ENCODE measurements at regions not wholly inside any gene's neighbourhood (a gene's known extent, or its start where the extent isn't known, plus 50 kb on each side); places are given as distances from the start of the nearest gene placed in this dataset.

- H3K27me3 ChIP-seq: no peaks in the 10 kb centered on the region
- TF ChIP-seq POLR2A (IDR thresholded peaks at IDR 0.05): no peak
- TF ChIP-seq, protein P1, sequence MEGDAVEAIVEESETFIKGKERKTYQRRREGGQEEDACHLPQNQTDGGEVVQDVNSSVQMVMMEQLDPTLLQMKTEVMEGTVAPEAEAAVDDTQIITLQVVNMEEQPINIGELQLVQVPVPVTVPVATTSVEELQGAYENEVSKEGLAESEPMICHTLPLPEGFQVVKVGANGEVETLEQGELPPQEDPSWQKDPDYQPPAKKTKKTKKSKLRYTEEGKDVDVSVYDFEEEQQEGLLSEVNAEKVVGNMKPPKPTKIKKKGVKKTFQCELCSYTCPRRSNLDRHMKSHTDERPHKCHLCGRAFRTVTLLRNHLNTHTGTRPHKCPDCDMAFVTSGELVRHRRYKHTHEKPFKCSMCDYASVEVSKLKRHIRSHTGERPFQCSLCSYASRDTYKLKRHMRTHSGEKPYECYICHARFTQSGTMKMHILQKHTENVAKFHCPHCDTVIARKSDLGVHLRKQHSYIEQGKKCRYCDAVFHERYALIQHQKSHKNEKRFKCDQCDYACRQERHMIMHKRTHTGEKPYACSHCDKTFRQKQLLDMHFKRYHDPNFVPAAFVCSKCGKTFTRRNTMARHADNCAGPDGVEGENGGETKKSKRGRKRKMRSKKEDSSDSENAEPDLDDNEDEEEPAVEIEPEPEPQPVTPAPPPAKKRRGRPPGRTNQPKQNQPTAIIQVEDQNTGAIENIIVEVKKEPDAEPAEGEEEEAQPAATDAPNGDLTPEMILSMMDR (IDR thresholded peaks at IDR 0.05 in 4 of 5, conservative IDR thresholded peaks at IDR 0.05 in 1 of 5): no peak
- in situ Hi-C loops (cut with MboI; ENCODE audit: low sequenced_read_pairs in 4 of 4): no loop called here
Observed at GRCh38 chr21:14693997-14694396, 147.9 kb upstream of the SAMSN1 start.

DNA sequence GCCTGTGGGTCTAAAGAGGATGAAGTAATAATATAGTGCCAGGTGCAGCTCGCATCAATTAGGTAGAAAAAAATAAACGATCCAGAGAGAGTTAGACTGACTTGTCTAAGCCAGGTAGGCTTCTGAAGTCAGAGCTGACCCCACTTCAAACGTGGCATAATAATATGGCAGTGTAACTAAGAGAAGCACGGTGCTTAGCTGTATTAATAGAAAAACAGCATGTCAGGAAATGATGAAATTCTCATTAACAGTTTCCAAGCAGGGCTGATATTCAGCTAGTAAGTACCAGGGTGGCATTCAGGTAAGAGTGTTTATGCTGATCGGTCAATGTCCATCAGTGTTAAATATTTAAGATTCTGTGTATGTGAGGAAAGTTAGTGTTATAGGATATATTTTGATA, 145.8 kb upstream of the SAMSN1 start:
- DNase-seq (no peak), ATAC-seq (no peak)
- intact Hi-C loops (cut with DNase I; ENCODE audit: low total_unique reads) (no loop called here), in situ Hi-C loops (cut with MboI; ENCODE audit: low sequenced_read_pairs in 4 of 4) (no loop called here)
- Histone ChIP-seq H3K27me3 (no peaks in the 10 kb centered on the region), H3K27ac (no peak overlapping the region), H3K4me3 (no peak overlapping the region), H3K36me3 (no peaks in the 10 kb centered on the region), H3K9me3 (no peaks in the 10 kb centered on the region), H3K4me1 (no peaks in the 10 kb centered on the region)
- TF ChIP-seq POLR2A (IDR thresholded peaks at IDR 0.05): no peak
- TF ChIP-seq, protein P1 (IDR thresholded peaks at IDR 0.05 in 4 of 5, conservative IDR thresholded peaks at IDR 0.05 in 1 of 5): no peak

More at GRCh38 chr21:14693997-14694396, 147.9 kb upstream of the SAMSN1 start:
- H3K9me3 ChIP-seq: no peaks in the 10 kb centered on the region
- no peak for ATAC-seq
- H3K4me1 ChIP-seq: no peaks in the 10 kb centered on the region
- H3K27ac ChIP-seq: no peak overlapping the region
- no peak for DNase-seq
- H3K36me3 ChIP-seq: no peaks in the 10 kb centered on the region
- intact Hi-C loops (cut with DNase I; ENCODE audit: low total_unique reads): no loop called here
- H3K4me3 ChIP-seq: no peak overlapping the region

DNA sequence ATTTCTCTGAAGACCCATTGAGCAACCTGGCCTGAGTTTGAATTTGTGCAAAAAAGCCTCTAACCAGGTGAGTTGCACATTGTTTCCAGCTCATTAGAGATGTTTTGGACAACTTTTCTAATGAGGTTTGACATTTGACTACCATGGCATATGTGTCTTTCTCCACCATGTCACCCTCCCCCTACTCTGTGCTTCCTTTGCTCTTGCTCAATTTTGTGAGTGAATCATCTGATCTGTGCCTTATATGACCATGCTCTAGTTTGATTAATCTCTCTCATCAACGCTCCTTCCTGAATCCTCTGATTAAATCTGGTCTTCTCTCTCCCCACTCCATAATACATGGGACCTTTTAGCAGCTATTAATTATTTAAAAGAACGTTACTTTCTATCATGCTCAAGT, 144.8 kb upstream of the SAMSN1 start:
- TF ChIP-seq, protein P1 (IDR thresholded peaks at IDR 0.05 in 4 of 5, conservative IDR thresholded peaks at IDR 0.05 in 1 of 5): no peak
- Histone ChIP-seq H3K4me1 (no peaks in the 10 kb centered on the region), H3K9me3 (no peaks in the 10 kb centered on the region), H3K4me3 (no peak overlapping the region), H3K27ac (no peak overlapping the region), H3K36me3 (no peaks in the 10 kb centered on the region), H3K27me3 (no peaks in the 10 kb centered on the region)
- no peak for ATAC-seq
- in situ Hi-C loops (cut with MboI; ENCODE audit: low sequenced_read_pairs in 4 of 4) (no loop called here), intact Hi-C loops (cut with DNase I; ENCODE audit: low total_unique reads) (no loop called here)
- no peak for DNase-seq

DNA sequence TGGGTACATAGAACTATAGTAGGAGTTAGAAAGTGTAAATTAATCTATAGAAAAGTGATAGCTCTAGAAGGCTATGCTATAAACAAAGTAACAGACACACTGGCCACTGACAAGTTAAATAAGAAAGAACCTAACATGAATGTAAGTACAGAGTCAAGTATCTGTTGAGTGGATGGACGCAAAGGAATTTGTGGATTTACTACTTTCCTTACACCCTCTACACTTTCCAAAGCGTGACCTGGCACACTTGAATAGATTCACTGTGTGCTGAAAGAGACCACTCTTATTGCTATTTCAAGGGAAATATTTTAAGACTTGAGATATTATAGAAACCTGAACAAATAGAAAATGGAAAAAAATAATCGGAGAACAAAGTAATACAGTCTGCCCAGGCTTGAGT, 142.8 kb upstream of the SAMSN1 start:
- no peaks in the 10 kb centered on the region for H3K27me3 ChIP-seq
- H3K27ac ChIP-seq: no peak overlapping the region
- no peaks in the 10 kb centered on the region for H3K4me1 ChIP-seq
- DNase-seq (no peak), ATAC-seq (no peak)
- H3K4me3 ChIP-seq: no peak overlapping the region
- intact Hi-C loops (cut with DNase I; ENCODE audit: low total_unique reads) (no loop called here), in situ Hi-C loops (cut with MboI; ENCODE audit: low sequenced_read_pairs in 4 of 4) (no loop called here)
- TF ChIP-seq, protein P1 (IDR thresholded peaks at IDR 0.05 in 4 of 5, conservative IDR thresholded peaks at IDR 0.05 in 1 of 5): no peak
- no peaks in the 10 kb centered on the region for H3K36me3 ChIP-seq
- H3K9me3 ChIP-seq: no peaks in the 10 kb centered on the region

- DNase-seq (no peak), ATAC-seq (no peak)
- H3K4me3 ChIP-seq: no peak overlapping the region
- intact Hi-C loops (cut with DNase I; ENCODE audit: low total_unique reads) (no loop called here), in situ Hi-C loops (cut with MboI; ENCODE audit: low sequenced_read_pairs in 4 of 4) (no loop called here)
- H3K9me3 ChIP-seq: no peaks in the 10 kb centered on the region
- TF ChIP-seq, protein P1 (IDR thresholded peaks at IDR 0.05 in 4 of 5, conservative IDR thresholded peaks at IDR 0.05 in 1 of 5): no peak
- no peak for TF ChIP-seq POLR2A (IDR thresholded peaks at IDR 0.05)
- H3K36me3 ChIP-seq: no peaks in the 10 kb centered on the region
- H3K27me3 ChIP-seq: no peaks in the 10 kb centered on the region
- H3K4me1 ChIP-seq: no peaks in the 10 kb centered on the region
- no peak overlapping the region for H3K27ac ChIP-seq
Observed at GRCh38 chr21:14688412-14688811, 142.3 kb upstream of the SAMSN1 start.
